HG02759 (cell line): ENCODE measurements at regions not wholly inside any gene's neighbourhood (a gene's known extent, or its start where the extent isn't known, plus 50 kb on each side); places are given as distances from the start of the nearest gene placed in this dataset.

ENCODE experiments used
- ATAC-seq: cut with Tn5 transposase; IDR thresholded peaks from one replicate; pipeline ENCODE4 v1.9.1; 2021; ENCODE audit warnings: mild to moderate bottlenecking, moderate library complexity; ENCODE audit not compliant: unreplicated experiment

DNA sequence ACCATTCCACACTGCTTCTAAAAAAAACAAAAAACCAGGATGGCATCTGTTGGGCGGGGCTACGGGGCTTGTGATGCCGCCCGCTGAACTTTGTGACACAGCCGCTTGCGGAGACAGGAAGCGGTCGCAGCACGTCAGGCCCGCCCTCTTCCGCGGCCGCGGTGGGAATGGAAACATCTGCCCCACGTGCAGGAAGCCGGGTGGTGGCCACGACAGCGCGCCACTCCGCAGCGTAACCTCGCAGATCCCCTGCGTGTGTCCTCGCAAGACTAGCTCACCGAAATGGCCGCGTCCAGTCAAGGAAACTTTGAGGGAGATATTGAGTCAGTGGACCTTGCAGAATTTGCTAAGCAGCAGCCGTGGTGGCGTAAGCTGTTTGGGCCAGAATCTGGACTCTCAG lies 168.5 kb downstream of the SUCLG1 start:
- no peak for ATAC-seq

DNA sequence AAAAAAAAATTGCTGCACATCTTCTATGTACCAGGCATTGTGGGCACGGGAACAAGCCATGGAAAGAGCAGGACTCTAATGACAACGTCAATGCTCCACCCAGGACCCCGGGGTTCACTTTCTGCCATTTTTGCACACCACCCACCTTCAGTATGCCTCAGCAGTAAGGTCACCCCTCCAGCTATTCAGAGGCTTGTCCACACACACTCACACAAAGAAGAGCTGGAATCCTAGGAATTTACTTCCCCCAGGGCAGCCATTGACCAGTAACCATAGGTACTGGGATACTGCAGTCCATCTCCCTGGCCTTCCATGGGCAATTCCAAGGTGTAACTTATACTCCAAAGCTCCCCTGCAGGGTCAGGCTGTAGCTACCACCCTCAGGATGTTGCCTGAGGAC lies 170.8 kb downstream of the SUCLG1 start:
- no peak for ATAC-seq

DNA sequence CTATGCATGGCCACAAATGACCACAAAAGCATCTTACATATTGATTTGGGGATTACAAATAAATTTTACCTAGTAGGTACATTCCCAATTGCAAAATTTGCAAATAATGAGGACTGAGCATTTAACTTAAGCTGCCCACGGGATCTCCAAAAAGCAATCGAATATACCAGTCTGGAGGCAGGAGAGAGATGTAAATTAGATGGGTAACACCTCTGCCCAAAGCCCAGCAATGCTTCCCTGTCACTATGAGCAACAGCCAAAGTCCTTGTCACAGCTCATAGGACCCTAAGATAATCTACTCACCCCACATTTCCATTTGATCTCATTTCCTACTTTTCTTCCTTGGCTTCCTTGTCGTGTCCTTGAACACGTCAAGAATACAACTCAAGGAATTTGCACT lies 172.2 kb downstream of the SUCLG1 start:
- ATAC-seq: no peak

DNA sequence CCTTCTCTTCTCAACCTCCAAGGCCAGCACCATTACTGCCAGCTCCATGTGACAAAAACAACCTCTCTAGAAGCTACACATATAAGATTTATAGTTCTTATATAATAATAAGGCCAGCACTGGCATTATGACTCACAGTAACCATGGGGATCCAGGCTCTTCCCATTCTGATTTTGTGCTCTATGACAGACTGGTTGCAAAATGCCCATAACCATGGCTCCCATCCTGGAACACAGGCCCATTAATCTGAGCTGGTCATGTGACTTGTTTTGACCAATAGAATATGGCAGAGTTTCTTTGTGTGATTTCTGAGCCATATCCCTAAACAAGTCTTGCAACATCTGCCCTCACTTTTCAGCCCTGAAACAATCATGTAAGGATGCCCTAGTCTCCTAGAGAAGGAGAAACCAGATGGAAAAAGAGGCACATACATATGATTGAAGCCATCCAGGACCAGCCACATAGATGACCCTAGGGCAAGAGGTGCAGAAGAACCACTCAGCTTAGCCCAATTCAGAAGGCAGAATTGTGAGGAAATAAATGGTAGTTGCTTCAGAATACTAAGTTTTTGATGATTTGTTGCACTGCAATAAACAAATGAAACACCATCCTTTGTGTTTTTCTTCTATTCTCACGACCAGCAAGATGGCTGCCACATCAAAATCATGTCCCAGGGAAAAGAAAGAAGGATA lies 173.9 kb downstream of the SUCLG1 start:
- no peak for ATAC-seq

DNA sequence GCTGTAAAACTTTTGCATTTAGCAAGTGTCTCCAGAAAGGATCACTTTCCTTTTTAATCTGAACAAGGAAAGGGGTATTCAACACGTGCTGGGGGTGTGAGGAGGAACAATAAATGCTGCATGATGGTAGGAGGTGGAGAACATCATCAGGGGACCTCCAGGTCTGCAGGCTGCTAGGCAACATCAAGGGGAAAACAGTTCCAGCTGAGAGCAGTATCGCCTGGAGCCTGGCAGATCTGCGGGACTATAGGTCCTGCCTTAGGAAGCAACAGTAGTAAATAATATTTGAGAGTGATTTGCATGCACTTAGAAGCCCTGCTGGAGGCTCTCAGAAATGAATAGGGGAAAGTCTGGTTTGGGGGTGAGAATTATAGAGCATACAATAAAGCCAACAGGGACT lies 175.6 kb downstream of the SUCLG1 start:
- ATAC-seq: no peak

DNA sequence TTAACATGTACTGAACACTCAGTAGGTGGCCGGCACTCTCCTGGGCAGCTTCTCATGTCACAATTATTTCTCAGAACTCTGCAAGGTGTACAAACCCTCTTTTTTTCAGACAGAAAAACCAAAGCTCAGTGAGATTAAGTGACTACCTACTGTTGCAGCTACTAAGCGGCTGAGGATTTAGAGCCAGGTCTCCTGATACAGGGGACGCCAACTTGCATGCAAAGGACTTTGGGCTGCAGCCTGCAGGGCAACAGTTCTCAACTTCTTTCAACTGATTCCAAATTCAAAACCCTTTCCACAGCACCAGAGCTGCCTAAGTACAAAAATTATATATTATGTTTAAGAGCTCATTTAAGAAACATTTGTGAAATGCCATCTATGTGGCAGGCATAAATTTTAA lies 177.6 kb downstream of the SUCLG1 start:
- no peak for ATAC-seq

DNA sequence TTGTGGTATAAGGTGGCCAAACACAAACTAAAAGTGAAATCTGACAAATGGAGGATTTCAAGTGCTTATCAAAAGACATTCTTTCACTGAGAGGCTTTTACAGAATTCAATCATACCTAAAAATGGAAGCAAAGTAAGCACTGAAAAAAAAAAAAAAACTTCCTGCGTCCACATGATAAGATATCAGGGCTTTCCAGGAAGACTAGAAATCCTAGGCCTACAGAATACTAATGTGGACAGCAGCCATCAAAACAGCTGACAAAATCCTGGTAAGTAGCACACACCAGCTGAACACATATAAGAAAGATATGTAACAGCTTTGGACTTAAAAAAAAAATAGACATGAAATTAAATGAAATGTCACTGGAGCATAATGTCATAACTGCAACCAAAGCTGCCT lies 178.2 kb downstream of the SUCLG1 start:
- ATAC-seq: no peak

DNA sequence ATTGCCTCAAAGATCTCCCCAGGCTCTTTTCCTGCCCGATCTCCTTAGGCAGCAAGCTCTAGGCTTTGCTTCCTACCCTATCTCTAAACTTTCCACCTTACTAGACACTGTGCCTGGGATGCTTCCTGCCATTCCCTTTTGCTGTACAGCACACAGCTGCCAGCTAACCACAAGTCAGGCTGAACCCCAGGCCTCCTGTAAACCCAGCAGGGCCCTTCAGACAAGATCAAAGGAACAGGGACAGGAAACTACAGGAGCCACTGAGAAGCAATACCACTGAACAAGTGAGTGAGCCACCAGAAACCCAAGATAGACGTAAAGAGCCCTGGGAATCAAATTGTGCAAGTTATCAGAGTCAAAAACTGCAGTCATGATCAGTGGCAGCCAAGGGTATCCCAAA lies 180.7 kb downstream of the SUCLG1 start:
- no peak for ATAC-seq

DNA sequence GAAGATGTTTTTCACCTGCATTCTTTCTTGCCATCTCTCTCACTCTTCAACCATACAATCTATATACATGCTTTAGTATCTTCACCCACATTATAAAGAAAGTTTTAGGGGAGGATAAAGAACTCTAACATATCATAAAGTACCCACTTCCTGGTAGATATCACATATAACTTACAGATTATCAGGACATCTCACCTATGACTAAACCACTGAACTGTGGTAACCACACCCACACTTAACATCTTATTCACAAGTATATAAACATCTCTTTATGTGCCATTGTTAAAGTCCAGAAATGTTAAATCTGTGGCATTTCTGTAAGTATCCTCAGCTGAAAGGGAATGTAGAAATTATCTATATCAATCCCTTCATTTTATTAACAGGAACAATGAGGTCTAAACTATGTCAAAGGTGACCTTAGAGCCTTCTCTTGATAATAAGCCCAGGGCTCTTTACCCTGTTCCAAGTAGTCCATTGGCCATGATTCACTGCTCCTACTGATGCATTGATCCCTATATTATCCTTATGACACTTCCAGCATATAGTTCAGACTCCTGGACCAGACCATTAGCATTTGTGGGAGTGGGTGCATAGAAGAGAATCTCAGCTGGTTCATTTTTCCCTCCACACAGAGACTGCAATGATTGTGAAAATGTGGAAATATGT lies 182.4 kb downstream of the SUCLG1 start:
- no peak for ATAC-seq

DNA sequence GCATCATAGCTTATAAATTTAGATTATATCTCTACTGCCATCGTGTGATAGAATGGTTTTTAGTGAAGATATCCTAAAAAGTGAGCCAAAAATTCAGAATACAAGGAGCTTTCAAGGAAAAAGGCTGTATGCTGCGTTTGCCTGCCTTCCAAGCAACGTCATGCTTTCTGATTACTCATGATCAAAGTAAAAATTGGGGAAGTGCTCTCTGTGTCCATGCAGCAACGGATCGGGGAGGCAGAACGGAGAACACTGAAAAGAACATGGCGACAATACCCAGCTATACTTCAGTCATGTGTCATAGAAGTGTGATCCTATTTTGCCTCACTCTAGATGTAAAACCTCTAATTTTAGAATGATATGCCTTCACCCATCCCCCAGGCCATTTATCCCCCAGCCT lies 185.7 kb downstream of the SUCLG1 start:
- no peak for ATAC-seq

DNA sequence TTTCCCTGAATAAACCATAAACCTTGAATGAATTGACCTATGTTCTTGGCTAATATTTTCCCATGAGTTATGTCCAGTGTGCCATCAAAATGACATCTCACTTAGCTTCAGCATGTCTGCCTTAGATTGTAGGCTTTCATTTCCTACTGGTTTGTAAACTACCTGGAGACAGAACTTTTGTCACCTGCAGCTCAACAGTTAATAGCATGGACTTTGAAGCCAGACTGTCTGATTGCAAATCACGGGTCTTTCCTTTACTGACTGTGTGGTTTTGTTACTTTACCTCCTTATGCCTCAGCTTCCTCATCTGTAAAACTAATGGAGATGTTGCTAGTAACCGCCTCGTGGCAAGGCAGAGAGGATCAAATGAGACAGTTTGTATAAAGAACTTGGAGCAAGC lies 187.1 kb downstream of the SUCLG1 start:
- no peak for ATAC-seq

DNA sequence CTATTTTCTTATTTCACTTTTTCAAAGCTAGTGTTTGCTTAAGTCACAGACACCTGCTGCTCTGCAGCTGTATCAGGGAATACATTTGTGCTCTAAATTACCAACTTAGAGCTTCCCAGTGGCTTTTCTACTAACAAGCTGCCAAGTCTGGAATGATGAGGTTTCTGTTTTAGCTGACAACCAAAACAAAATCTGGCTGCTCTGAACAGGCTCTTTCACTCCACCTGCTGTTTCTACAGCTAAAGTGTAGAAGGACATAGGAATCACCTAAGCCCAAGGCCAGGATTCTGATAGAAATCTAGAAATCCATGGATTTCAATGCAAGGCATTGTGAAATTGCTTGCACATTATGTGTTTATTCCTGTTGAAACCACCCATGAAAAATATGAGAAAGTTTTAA lies 201.2 kb downstream of the SUCLG1 start:
- no peak for ATAC-seq

DNA sequence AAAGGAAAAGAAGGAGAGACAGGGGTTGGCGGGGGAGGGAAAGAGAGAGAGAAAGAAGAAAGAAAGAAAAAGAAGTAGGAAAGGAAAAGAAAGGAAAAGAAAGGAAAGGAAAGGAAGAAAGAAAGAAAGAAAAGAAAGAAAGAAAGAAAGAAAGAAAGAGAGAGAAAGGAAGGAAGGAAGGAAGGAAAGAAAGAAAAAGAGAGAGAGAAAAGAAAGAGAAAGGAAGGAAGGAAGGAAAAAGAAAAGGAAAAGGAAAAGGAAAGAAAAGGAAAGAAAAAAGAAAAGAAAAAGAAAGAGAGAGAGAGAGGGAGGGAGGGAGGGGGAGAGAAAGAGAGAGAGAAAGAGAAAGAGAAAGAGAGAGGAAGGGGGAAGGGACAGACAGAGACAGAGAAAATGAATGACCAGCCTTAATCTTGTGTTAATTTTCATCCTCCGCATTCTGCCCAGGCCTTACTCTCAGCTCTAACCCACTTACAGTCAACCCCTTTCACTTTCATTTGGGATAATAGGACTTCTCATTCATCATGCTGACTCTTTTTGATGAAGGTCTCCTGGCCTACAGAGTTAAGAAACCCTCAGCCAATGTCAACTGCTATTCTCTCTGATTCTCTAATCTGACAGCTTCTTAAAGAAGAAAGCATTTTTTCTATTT lies 207.3 kb downstream of the SUCLG1 start:
- ATAC-seq: no peak

DNA sequence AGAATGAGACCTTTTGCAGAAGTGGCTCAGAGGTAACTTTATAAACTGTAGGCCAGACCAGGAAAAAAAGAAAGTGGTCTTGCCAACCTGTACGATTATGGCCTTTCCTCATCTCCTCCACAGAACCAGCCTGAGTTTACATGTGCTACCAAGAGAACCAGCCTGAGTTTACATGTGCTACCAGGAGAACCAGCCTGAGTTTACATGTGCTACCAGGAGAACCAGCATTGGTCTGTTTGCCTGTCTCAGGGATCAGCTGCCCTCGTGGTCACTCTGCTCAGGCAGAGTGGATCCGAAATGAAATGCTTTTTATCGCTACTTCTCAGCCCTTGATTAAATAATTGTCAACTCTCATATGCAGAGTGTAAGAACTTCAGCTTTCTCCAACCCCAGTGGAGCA lies 209.9 kb downstream of the SUCLG1 start:
- ATAC-seq: no peak

DNA sequence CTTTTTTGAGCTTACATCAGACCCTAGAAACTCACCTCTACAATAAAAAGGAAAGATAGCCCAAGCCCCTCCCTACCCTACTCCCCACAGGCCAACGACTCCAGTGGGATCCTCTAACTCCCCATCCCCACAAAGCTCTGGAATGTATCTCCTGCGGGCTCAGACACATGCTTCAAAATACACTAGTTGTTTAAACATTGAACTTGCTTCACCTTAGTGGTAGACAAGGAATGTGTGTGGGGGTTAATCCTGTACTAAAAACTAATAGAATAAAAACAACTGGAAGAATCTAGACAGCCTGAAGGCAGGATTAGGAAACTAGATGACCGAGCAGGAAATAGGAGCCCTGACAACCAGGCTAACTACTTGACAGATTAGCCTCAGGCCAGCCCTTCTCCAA lies 211.5 kb downstream of the SUCLG1 start:
- no peak for ATAC-seq

DNA sequence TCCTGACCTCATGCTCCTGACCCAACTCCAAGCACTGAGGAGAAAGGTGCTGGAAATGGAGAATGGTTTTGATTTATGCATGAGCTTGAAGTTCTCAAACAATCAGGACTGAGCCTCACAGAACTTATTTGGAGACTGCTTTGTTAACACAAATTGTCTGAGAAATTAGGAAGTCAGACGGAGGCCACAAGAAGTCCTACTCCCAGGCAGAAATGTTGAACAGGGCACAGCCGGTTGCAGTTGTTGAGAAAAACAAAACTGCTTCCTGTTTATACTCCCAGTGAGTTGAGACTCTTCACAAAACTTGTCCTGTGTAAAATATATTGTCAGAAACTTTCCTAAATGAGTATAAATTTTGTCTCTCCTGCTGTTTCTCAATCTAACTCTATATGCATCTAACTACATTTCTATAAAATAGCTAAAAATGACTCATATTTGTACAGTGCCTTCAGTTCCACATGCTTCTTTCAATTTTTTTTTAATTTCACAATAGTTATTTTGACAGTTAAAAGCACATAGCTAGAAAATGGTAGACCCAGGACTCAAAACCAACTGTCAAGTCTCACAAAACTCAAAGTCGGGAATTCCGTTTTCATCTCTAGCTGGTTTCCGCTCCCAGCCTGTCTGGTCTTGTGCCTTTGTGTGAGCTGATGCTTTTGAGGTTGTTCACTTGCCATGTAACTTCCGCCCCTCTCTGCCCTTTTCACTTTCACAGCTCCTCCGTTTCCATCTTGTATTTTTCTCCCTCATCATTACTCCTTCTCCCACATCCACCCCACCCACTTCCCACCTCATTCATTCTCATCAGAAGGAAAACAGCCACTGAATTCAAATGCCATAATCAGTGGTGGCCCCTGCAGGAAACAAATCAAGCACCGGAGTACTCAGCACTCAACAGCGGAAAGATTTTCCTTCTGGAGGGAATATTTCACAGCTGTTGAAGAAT lies 215.0 kb downstream of the SUCLG1 start:
- ATAC-seq: no peak

DNA sequence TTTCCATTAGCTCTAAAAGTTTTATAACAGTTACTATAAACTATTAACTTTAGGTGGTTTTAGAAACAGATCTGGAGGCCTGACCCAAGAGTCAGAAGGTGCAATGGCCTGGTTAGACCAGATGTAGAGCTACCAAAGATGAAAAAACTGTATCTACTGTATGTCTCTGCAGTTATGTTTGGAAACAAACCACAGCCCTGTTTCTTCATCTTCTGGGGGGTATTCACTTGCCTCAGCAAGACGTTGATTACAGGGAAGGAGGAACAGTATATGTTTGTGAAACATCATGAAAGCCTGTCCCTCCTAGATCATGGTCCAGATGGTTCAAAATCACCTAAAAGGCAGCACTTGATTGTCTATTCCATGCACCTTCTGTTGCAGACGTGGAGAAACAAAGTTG lies 220.2 kb downstream of the SUCLG1 start:
- ATAC-seq: no peak

DNA sequence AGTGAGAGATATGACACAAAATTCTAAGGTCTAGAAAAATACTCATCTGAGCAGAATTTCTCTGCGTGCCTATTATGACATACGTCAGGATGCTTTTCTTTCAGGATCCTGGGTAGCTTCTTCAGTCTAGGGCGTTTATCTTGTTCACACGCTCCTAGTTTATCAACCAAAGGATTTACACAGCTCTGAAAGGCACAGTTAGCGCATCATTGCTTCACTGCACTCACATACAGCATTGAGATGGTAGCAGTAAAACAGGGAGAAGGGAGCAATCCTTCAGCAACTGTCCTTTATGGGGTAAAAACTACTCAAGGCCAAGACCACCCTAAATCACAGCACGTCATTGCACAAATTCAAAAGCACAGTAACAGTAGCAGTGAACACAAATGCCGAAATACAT lies 222.8 kb downstream of the SUCLG1 start:
- ATAC-seq: no peak

DNA sequence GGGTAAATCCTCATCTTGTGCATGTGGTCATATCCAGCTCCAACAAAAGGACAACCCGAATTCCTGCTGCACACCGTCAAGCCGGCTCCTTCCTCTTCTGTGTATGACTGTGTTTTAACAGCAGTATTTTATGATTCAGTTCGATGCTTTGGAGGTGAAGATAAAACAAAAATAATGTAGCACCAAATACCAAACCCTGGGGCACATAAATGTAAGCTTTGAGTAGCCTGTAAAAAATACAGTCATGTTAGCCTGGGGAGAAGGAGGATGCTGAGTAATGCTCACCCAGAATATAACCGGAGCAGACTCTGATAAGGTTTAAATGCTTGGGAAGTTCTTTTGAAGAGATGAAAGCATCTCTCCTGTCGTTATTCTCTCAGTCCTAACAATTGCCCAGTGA lies 225.0 kb downstream of the SUCLG1 start:
- no peak for ATAC-seq

DNA sequence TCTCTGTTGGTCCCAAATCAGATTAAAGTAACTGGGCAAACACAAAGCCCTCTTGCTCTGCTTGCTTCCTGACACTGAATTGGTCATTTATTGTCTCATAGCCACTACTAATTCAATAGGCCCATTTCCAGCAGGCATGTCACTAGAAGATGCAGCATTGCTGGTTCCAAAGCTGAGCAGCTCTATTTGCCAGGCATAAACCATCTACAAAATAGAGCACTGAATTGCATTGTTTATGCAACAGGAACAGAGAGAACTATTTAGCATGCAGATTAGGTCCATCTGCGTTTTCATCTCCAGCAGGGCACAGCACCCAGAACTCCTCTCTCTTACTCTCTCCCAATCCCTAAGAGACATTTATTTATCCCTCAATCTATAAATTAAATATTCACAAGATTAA lies 227.6 kb downstream of the SUCLG1 start:
- no peak for ATAC-seq

DNA sequence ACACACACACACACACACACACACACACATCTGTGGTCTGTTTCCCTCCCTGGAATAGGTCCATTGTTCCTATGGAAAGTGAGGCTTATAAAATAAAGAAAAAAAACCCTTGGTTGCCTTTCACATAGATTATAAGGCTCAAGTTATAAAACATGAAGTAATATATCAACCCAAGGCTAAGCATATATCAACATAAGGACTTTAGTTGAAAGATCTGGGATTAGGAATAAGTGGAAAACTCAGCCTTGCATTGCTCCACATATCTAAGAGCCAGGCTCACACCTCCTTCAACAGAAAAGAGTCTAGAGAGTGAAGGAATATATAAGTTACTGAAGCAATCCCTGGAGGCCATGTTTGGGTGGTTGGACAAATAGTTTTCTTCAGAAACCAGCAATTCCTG lies 235.0 kb downstream of the SUCLG1 start:
- ATAC-seq: no peak
